ENCODE measurements at regions not wholly inside any gene's neighbourhood (a gene's known extent, or its start where the extent isn't known, plus 50 kb on each side); places are given as distances from the start of the nearest gene placed in this dataset.

- Mint-ChIP-seq H3K4me3 (no peak overlapping the region), H3K36me3 (ENCODE audit: insufficient read depth) (peaks cover 5% of the 10 kb centered on the region), H3K27ac (ENCODE audit: low read depth) (no peak overlapping the region), H3K9me3 (no peaks in the 10 kb centered on the region), H3K27me3 (no peaks in the 10 kb centered on the region), H3K4me1 (no peaks in the 10 kb centered on the region)
- no peak for DNase-seq (ENCODE audit: low spot score in 2 of 2)
- ATAC-seq (replicated peaks; ENCODE audit: extremely low read depth, poor library complexity, severe bottlenecking): no peak
These were observed 148.3 kb downstream of the KATNIP start for GRCh38 chr16:27698266-27698665.

- Mint-ChIP-seq H3K9me3 (no peaks in the 10 kb centered on the region), H3K36me3 (ENCODE audit: insufficient read depth) (peaks cover 5% of the 10 kb centered on the region)
These were observed 148.8 kb downstream of the KATNIP start for GRCh38 chr16:27698746-27699145.

GRCh38 chr16:27699540-27699939 lies 149.6 kb downstream of the KATNIP start:
- ATAC-seq (replicated peaks; ENCODE audit: extremely low read depth, poor library complexity, severe bottlenecking): no peak
- H3K9me3 Mint-ChIP-seq: no peaks in the 10 kb centered on the region
- H3K36me3 Mint-ChIP-seq (ENCODE audit: insufficient read depth): peaks cover 7% of the 10 kb centered on the region
- H3K27me3 Mint-ChIP-seq: no peaks in the 10 kb centered on the region
- H3K4me1 Mint-ChIP-seq: no peaks in the 10 kb centered on the region
- DNase-seq (ENCODE audit: low spot score in 2 of 2): no peak
- no peak overlapping the region for H3K27ac Mint-ChIP-seq (ENCODE audit: low read depth)
- H3K4me3 Mint-ChIP-seq: no peak overlapping the region

More at GRCh38 chr16:27698746-27699145, 148.8 kb downstream of the KATNIP start:
- Mint-ChIP-seq H3K27me3 (no peaks in the 10 kb centered on the region), H3K27ac (ENCODE audit: low read depth) (no peak overlapping the region), H3K4me3 (no peak overlapping the region), H3K4me1 (no peaks in the 10 kb centered on the region)
- no peak for DNase-seq (ENCODE audit: low spot score in 2 of 2)
- ATAC-seq (replicated peaks; ENCODE audit: extremely low read depth, poor library complexity, severe bottlenecking): no peak

- no peaks in the 10 kb centered on the region for H3K9me3 Mint-ChIP-seq
- ATAC-seq (replicated peaks; ENCODE audit: extremely low read depth, poor library complexity, severe bottlenecking) (no peak), DNase-seq (ENCODE audit: low spot score in 2 of 2) (no peak)
- H3K36me3 Mint-ChIP-seq (ENCODE audit: insufficient read depth): peaks cover 9% of the 10 kb centered on the region
- H3K27me3 Mint-ChIP-seq: no peaks in the 10 kb centered on the region
- H3K4me3 Mint-ChIP-seq: no peak overlapping the region
- H3K27ac Mint-ChIP-seq (ENCODE audit: low read depth): peak overlapping the region; percentile 23
- no peaks in the 10 kb centered on the region for H3K4me1 Mint-ChIP-seq
These were observed 150.5 kb downstream of the KATNIP start for GRCh38 chr16:27700304-27700995.

GRCh38 chr16:27701381-27701780 lies 151.4 kb downstream of the KATNIP start:
- Mint-ChIP-seq H3K9me3 (no peaks in the 10 kb centered on the region), H3K27ac (ENCODE audit: low read depth) (no peak overlapping the region), H3K4me1 (no peaks in the 10 kb centered on the region), H3K36me3 (ENCODE audit: insufficient read depth) (peaks cover 11% of the 10 kb centered on the region), H3K4me3 (no peak overlapping the region), H3K27me3 (no peaks in the 10 kb centered on the region)
- DNase-seq (ENCODE audit: low spot score in 2 of 2) (no peak), ATAC-seq (replicated peaks; ENCODE audit: extremely low read depth, poor library complexity, severe bottlenecking) (no peak)

GRCh38 chr16:27703121-27703520 lies 153.2 kb downstream of the KATNIP start:
- no peaks in the 10 kb centered on the region for H3K27me3 Mint-ChIP-seq
- no peak overlapping the region for H3K27ac Mint-ChIP-seq (ENCODE audit: low read depth)
- ATAC-seq (replicated peaks; ENCODE audit: extremely low read depth, poor library complexity, severe bottlenecking): no peak
- H3K4me1 Mint-ChIP-seq: no peaks in the 10 kb centered on the region
- H3K4me3 Mint-ChIP-seq: no peak overlapping the region
- H3K9me3 Mint-ChIP-seq: no peaks in the 10 kb centered on the region
- DNase-seq (ENCODE audit: low spot score in 2 of 2): no peak
- peaks cover 8% of the 10 kb centered on the region for H3K36me3 Mint-ChIP-seq (ENCODE audit: insufficient read depth)

- H3K27ac Mint-ChIP-seq (ENCODE audit: low read depth): no peak overlapping the region
- DNase-seq (ENCODE audit: low spot score in 2 of 2) (no peak), ATAC-seq (replicated peaks; ENCODE audit: extremely low read depth, poor library complexity, severe bottlenecking) (no peak)
- no peaks in the 10 kb centered on the region for H3K4me1 Mint-ChIP-seq
- H3K27me3 Mint-ChIP-seq: no peaks in the 10 kb centered on the region
- no peaks in the 10 kb centered on the region for H3K9me3 Mint-ChIP-seq
- no peak overlapping the region for H3K4me3 Mint-ChIP-seq
- peaks cover 8% of the 10 kb centered on the region for H3K36me3 Mint-ChIP-seq (ENCODE audit: insufficient read depth)
These were observed 153.6 kb downstream of the KATNIP start for GRCh38 chr16:27703545-27703944.

GRCh38 chr16:27704252-27704651 lies 154.3 kb downstream of the KATNIP start:
- DNase-seq (ENCODE audit: low spot score in 2 of 2) (no peak), ATAC-seq (replicated peaks; ENCODE audit: extremely low read depth, poor library complexity, severe bottlenecking) (no peak)
- H3K4me3 Mint-ChIP-seq: no peak overlapping the region
- H3K27me3 Mint-ChIP-seq: no peaks in the 10 kb centered on the region
- peaks cover 6% of the 10 kb centered on the region for H3K36me3 Mint-ChIP-seq (ENCODE audit: insufficient read depth)
- H3K9me3 Mint-ChIP-seq: no peaks in the 10 kb centered on the region
- no peak overlapping the region for H3K27ac Mint-ChIP-seq (ENCODE audit: low read depth)
- H3K4me1 Mint-ChIP-seq: no peaks in the 10 kb centered on the region

- H3K9me3 Mint-ChIP-seq: no peaks in the 10 kb centered on the region
- no peak overlapping the region for H3K4me3 Mint-ChIP-seq
- peak overlapping the region; percentile 32 for H3K27ac Mint-ChIP-seq (ENCODE audit: low read depth)
- DNase-seq (ENCODE audit: low spot score in 2 of 2) (no peak), ATAC-seq (replicated peaks; ENCODE audit: extremely low read depth, poor library complexity, severe bottlenecking) (no peak)
- peaks cover 6% of the 10 kb centered on the region for H3K36me3 Mint-ChIP-seq (ENCODE audit: insufficient read depth)
- no peaks in the 10 kb centered on the region for H3K4me1 Mint-ChIP-seq
- no peaks in the 10 kb centered on the region for H3K27me3 Mint-ChIP-seq
These were observed 156.4 kb downstream of the KATNIP start for GRCh38 chr16:27706156-27706865.

GRCh38 chr16:27706866-27707685 lies 157.1 kb downstream of the KATNIP start:
- Mint-ChIP-seq H3K36me3 (ENCODE audit: insufficient read depth) (peaks cover 6% of the 10 kb centered on the region), H3K9me3 (no peaks in the 10 kb centered on the region), H3K4me3 (no peak overlapping the region), H3K4me1 (no peaks in the 10 kb centered on the region), H3K27me3 (no peaks in the 10 kb centered on the region), H3K27ac (ENCODE audit: low read depth) (no peak overlapping the region)
- ATAC-seq (replicated peaks; ENCODE audit: extremely low read depth, poor library complexity, severe bottlenecking) (no peak), DNase-seq (ENCODE audit: low spot score in 2 of 2) (no peak)

GRCh38 chr16:27708651-27709050 lies 158.7 kb downstream of the KATNIP start:
- Mint-ChIP-seq H3K4me3 (no peak overlapping the region), H3K9me3 (no peaks in the 10 kb centered on the region), H3K27me3 (no peaks in the 10 kb centered on the region), H3K27ac (ENCODE audit: low read depth) (no peak overlapping the region), H3K4me1 (no peaks in the 10 kb centered on the region), H3K36me3 (ENCODE audit: insufficient read depth) (peaks cover 10% of the 10 kb centered on the region)
- no peak for ATAC-seq (replicated peaks; ENCODE audit: extremely low read depth, poor library complexity, severe bottlenecking)
- no peak for DNase-seq (ENCODE audit: low spot score in 2 of 2)

- DNase-seq (ENCODE audit: low spot score in 2 of 2) (no peak), ATAC-seq (replicated peaks; ENCODE audit: extremely low read depth, poor library complexity, severe bottlenecking) (no peak)
- Mint-ChIP-seq H3K9me3 (no peaks in the 10 kb centered on the region), H3K36me3 (ENCODE audit: insufficient read depth) (peaks cover 4% of the 10 kb centered on the region), H3K4me1 (no peaks in the 10 kb centered on the region), H3K4me3 (no peak overlapping the region), H3K27me3 (no peaks in the 10 kb centered on the region), H3K27ac (ENCODE audit: low read depth) (no peak overlapping the region)
These were observed 162.3 kb downstream of the KATNIP start for GRCh38 chr16:27712251-27712711.

Data from central memory CD8-positive, alpha-beta T cell (primary cell).